Breast epithelium (tissue), 4 donors: ENCODE measurements at regions not wholly inside any gene's neighbourhood (a gene's known extent, or its start where the extent isn't known, plus 50 kb on each side); places are given as distances from the start of the nearest gene placed in this dataset.

Source experiments
- DNase-seq, 2 donors: peaks; one replicate each; pipeline ENCODE4 v3.0.0-alpha.2; 2019; ENCODE audit warnings: low spot score in 2 of 2
- H3K27ac ChIP-seq, 2 donors: fragments of 200-600 bp; sonication (generic) in 1 of 2; one replicate each; pipeline ENCODE4 v1.5.1; 2016 to 2019; ENCODE audit warnings: mild to moderate bottlenecking in 1 of 2
- H3K27me3 ChIP-seq, 2 donors: fragments of 200-600 bp; sonication (generic) in 1 of 2; one replicate each; pipeline versions ENCODE4 v1.5.1 to v1.6.0; 2017 to 2019; ENCODE audit warnings: control low read depth in 1 of 2, mild to moderate bottlenecking in 1 of 2
- H3K36me3 ChIP-seq: fragments of 200-600 bp; one replicate; pipeline ENCODE4 v1.5.1; 2019
- H3K4me1 ChIP-seq, 2 donors: fragments of 200-600 bp; sonication (generic); one replicate each; pipeline ENCODE4 v1.5.1; 2016 to 2019; ENCODE audit warnings: control low read depth in 1 of 2
- H3K4me3 ChIP-seq, 3 donors: fragments of 200-600 bp; sonication (generic); 1 replicate in 2 of 3; 2 replicates in 1 of 3; pipeline ENCODE4 v1.5.1; 2016 to 2019; ENCODE audit warnings: mild to moderate bottlenecking in 3 of 3, moderate library complexity in 2 of 3
- H3K9me3 ChIP-seq, 2 donors: fragments of 200-600 bp; sonication (generic) in 1 of 2; one replicate each; pipeline ENCODE4 v1.5.1; 2016 to 2019; ENCODE audit warnings: control low read depth in 1 of 2
- CTCF ChIP-seq, 3 donors: fragments of 450-650 bp; IDR thresholded peaks; one replicate each; pipeline ENCODE4 v1.5.1; 2016 to 2017; ENCODE audit warnings: antibody characterized with exemption in 3 of 3, mild to moderate bottlenecking in 3 of 3, moderate library complexity in 3 of 3
- POLR2A ChIP-seq: fragments of 450-650 bp; IDR thresholded peaks from one replicate; pipeline ENCODE4 v1.6.1; 2016; ENCODE audit warnings: antibody characterized with exemption, mild to moderate bottlenecking, moderate library complexity
- POLR2AphosphoS5 ChIP-seq, 3 donors: sonication (generic); formaldehyde crosslinking; IDR thresholded peaks; one replicate each; pipeline ENCODE4 v1.6.1; 2017; ENCODE audit warnings: antibody characterized with exemption in 3 of 3
- intact Hi-C: fragments of 100-400 bp; cut with DNase I; formaldehyde crosslinking; loops from one replicate; pipeline ENCODE4 v1.15.1; 2023; ENCODE audit warnings: low total_unique reads

- intact Hi-C loops, result no loop called here
- TF ChIP-seq POLR2AphosphoS5 (IDR thresholded peaks at IDR 0.05) (no peak), CTCF (IDR thresholded peaks at IDR 0.05) (no peak), POLR2A (no peak)
These were observed 480.8 kb upstream of the INTU start for GRCh38 chr4:127151941-127152340.

GRCh38 chr4:127155116-127155515 lies 477.6 kb upstream of the INTU start:
- H3K4me3 ChIP-seq, result no peak overlapping the region
- H3K4me1 ChIP-seq, result no peaks in the 10 kb centered on the region
- no peak overlapping the region for H3K27ac ChIP-seq
- H3K9me3 ChIP-seq, result no peaks in the 10 kb centered on the region
- no peak for TF ChIP-seq POLR2AphosphoS5 (IDR thresholded peaks at IDR 0.05)
- TF ChIP-seq POLR2A, result no peak
- no peak for TF ChIP-seq CTCF (IDR thresholded peaks at IDR 0.05)
- DNase-seq, result no peak
- H3K27me3 ChIP-seq, result no peaks in the 10 kb centered on the region
- intact Hi-C loops, result no loop called here
- H3K36me3 ChIP-seq, result no peaks in the 10 kb centered on the region

More at GRCh38 chr4:127151941-127152340, 480.8 kb upstream of the INTU start:
- no peaks in the 10 kb centered on the region for H3K4me1 ChIP-seq
- no peak overlapping the region for H3K27ac ChIP-seq
- H3K36me3 ChIP-seq, result no peaks in the 10 kb centered on the region
- DNase-seq, result no peak
- H3K4me3 ChIP-seq, result no peak overlapping the region
- H3K27me3 ChIP-seq, result no peaks in the 10 kb centered on the region
- H3K9me3 ChIP-seq, result no peaks in the 10 kb centered on the region

- Histone ChIP-seq H3K27me3 (no peaks in the 10 kb centered on the region), H3K4me3 (no peak overlapping the region), H3K27ac (no peak overlapping the region), H3K9me3 (no peaks in the 10 kb centered on the region), H3K36me3 (no peaks in the 10 kb centered on the region), H3K4me1 (no peaks in the 10 kb centered on the region)
- TF ChIP-seq CTCF (IDR thresholded peaks at IDR 0.05) (no peak), POLR2AphosphoS5 (IDR thresholded peaks at IDR 0.05) (no peak), POLR2A (no peak)
- no peak for DNase-seq
- intact Hi-C loops, result no loop called here
These were observed 477.2 kb upstream of the INTU start for GRCh38 chr4:127155555-127155954.

- no peaks in the 10 kb centered on the region for H3K9me3 ChIP-seq
- no peaks in the 10 kb centered on the region for H3K27me3 ChIP-seq
- no peak overlapping the region for H3K4me3 ChIP-seq
- H3K4me1 ChIP-seq, result no peaks in the 10 kb centered on the region
- intact Hi-C loops, result no loop called here
- no peak for DNase-seq
- H3K36me3 ChIP-seq, result no peaks in the 10 kb centered on the region
- TF ChIP-seq POLR2AphosphoS5 (IDR thresholded peaks at IDR 0.05), result no peak
- no peak for TF ChIP-seq CTCF (IDR thresholded peaks at IDR 0.05)
- TF ChIP-seq POLR2A, result no peak
- H3K27ac ChIP-seq, result no peak overlapping the region
These were observed 470.0 kb upstream of the INTU start for GRCh38 chr4:127162741-127163140.

- intact Hi-C loops, result no loop called here
- no peaks in the 10 kb centered on the region for H3K36me3 ChIP-seq
- no peak for DNase-seq
- H3K4me3 ChIP-seq, result no peak overlapping the region
- no peaks in the 10 kb centered on the region for H3K9me3 ChIP-seq
- no peaks in the 10 kb centered on the region for H3K27me3 ChIP-seq
- no peak overlapping the region for H3K27ac ChIP-seq
- no peak for TF ChIP-seq CTCF (IDR thresholded peaks at IDR 0.05)
- no peak for TF ChIP-seq POLR2A
- TF ChIP-seq POLR2AphosphoS5 (IDR thresholded peaks at IDR 0.05), result no peak
- no peaks in the 10 kb centered on the region for H3K4me1 ChIP-seq
These were observed 466.8 kb upstream of the INTU start for GRCh38 chr4:127165971-127166370.
